ENCODE measurements at regions not wholly inside any gene's neighbourhood (a gene's known extent, or its start where the extent isn't known, plus 50 kb on each side); places are given as distances from the start of the nearest gene placed in this dataset.

DNA sequence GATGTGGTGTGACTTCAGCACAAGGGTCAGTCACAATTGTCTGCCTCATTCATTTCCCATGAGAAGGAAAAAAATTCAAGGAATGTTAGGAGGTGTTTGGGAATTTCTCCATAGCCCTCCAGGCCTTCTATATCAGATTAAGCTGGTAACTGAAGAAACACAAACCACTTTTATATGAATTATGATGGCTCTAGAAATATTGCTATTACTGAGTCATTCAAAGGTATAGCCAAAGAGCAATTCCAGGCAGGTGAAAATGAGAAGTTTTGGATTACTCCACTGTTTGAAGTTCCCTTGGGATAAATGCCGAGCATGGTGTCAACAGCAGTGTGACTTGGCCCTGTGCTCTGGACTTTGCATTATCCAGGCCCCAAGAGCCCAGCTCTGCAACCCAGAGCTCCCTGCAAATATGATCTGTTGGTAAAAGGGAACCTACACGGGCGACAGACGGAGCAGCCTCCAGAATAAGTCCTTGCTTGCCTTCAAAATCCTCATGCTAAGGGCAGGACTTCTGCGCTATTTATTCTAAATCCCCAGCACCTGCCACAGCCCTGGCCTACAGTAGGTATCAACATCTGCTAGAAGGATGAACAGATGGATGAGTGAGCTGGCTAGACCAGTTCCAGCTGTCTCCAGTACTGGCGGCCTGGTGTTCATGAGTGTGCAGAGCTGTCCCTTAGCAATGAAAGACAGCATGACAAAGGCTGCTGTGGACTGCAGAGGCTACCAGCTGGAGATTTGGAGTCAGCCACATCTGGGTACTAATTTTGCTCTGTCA lies 67.5 kb upstream of the ZBED5 start:
- Mint-ChIP-seq H3K36me3 (no peaks in the 10 kb centered on the region), H3K27ac (no peak overlapping the region), H3K4me1 (peaks cover 14% of the 10 kb centered on the region), H3K9me3 (no peaks in the 10 kb centered on the region), H3K27me3 (ENCODE audit: low read depth) (peaks cover 20% of the 10 kb centered on the region), H3K4me3 (no peak overlapping the region)
- CTCF ChIA-PET = interaction anchor here (0.5 to 2.2 kb wide), 10 partner anchors 8 to 133 kb away, joined by 3 to 14 read pairs (median 4); partner anchors contain the start of genes EIF4G2 and ZBED5
- ATAC-seq = peak; percentile 55
- no peak for TF ChIP-seq MXD4 (CRISPR knock-in tag; IDR thresholded peaks at IDR 0.05; ENCODE audit: borderline replicate concordance)
- POLR2A ChIA-PET = interaction anchor here (2.7 to 3.1 kb wide), 2 partner anchors 68 to 116 kb away, joined by 11 to 13 read pairs; partner anchors contain the start of genes EIF4G2 and ZBED5
- no peak for DNase-seq (ENCODE audit: low spot score)

- POLR2A ChIA-PET = interaction anchor here (1.2 to 2.7 kb wide), 2 partner anchors 12 to 115 kb away, joined by 3 to 13 read pairs; partner anchors contain the start of gene EIF4G2
- CTCF ChIA-PET = no interaction called here
Measured at GRCh38 chr11:10923882-10924281, 66.0 kb upstream of the ZBED5 start.

More at GRCh38 chr11:10923882-10924281, 66.0 kb upstream of the ZBED5 start:
- DNase-seq (ENCODE audit: low spot score) = no peak
- peaks cover 14% of the 10 kb centered on the region for H3K4me1 Mint-ChIP-seq
- no peak for ATAC-seq
- no peak overlapping the region for H3K27ac Mint-ChIP-seq
- H3K36me3 Mint-ChIP-seq = no peaks in the 10 kb centered on the region
- no peak overlapping the region for H3K4me3 Mint-ChIP-seq
- TF ChIP-seq NR2C2 (CRISPR knock-in tag; IDR thresholded peaks at IDR 0.05) (no peak), ZNF396 (CRISPR knock-in tag; IDR thresholded peaks at IDR 0.05; ENCODE audit: borderline replicate concordance) (no peak), ZNF232 (CRISPR knock-in tag; IDR thresholded peaks at IDR 0.05) (no peak), KAT7 (CRISPR knock-in tag; IDR thresholded peaks at IDR 0.05; ENCODE audit: borderline replicate concordance) (no peak), ZNF219 (CRISPR knock-in tag; IDR thresholded peaks at IDR 0.05; ENCODE audit: borderline replicate concordance) (no peak), ZNF512 (CRISPR knock-in tag; IDR thresholded peaks at IDR 0.05; ENCODE audit: borderline replicate concordance) (no peak), ZNF425 (CRISPR knock-in tag; conservative IDR thresholded peaks at IDR 0.05) (no peak), JAZF1 (CRISPR knock-in tag; IDR thresholded peaks at IDR 0.05) (no peak), PRRX2 (CRISPR knock-in tag; IDR thresholded peaks at IDR 0.05) (no peak), ATF2 (CRISPR knock-in tag; IDR thresholded peaks at IDR 0.05; ENCODE audit: borderline replicate concordance, low read depth) (no peak), SMAD4 (CRISPR knock-in tag; IDR thresholded peaks at IDR 0.05) (no peak), ZNF671 (CRISPR knock-in tag; IDR thresholded peaks at IDR 0.05) (no peak), FOXJ3 (CRISPR knock-in tag; IDR thresholded peaks at IDR 0.05; ENCODE audit: borderline replicate concordance) (no peak), CREB1 (CRISPR knock-in tag; IDR thresholded peaks at IDR 0.05) (no peak)
- TF ChIP-seq, protein P1, sequence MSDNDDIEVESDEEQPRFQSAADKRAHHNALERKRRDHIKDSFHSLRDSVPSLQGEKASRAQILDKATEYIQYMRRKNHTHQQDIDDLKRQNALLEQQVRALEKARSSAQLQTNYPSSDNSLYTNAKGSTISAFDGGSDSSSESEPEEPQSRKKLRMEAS (CRISPR knock-in tag; IDR thresholded peaks at IDR 0.05) = no peak
- TF ChIP-seq, protein P2, sequence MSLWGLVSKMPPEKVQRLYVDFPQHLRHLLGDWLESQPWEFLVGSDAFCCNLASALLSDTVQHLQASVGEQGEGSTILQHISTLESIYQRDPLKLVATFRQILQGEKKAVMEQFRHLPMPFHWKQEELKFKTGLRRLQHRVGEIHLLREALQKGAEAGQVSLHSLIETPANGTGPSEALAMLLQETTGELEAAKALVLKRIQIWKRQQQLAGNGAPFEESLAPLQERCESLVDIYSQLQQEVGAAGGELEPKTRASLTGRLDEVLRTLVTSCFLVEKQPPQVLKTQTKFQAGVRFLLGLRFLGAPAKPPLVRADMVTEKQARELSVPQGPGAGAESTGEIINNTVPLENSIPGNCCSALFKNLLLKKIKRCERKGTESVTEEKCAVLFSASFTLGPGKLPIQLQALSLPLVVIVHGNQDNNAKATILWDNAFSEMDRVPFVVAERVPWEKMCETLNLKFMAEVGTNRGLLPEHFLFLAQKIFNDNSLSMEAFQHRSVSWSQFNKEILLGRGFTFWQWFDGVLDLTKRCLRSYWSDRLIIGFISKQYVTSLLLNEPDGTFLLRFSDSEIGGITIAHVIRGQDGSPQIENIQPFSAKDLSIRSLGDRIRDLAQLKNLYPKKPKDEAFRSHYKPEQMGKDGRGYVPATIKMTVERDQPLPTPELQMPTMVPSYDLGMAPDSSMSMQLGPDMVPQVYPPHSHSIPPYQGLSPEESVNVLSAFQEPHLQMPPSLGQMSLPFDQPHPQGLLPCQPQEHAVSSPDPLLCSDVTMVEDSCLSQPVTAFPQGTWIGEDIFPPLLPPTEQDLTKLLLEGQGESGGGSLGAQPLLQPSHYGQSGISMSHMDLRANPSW (CRISPR knock-in tag; conservative IDR thresholded peaks at IDR 0.05; ENCODE audit: low read depth) = no peak
- TF ChIP-seq, protein P3, sequence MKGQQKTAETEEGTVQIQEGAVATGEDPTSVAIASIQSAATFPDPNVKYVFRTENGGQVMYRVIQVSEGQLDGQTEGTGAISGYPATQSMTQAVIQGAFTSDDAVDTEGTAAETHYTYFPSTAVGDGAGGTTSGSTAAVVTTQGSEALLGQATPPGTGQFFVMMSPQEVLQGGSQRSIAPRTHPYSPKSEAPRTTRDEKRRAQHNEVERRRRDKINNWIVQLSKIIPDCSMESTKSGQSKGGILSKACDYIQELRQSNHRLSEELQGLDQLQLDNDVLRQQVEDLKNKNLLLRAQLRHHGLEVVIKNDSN (CRISPR knock-in tag; IDR thresholded peaks at IDR 0.05) = no peak
- TF ChIP-seq, protein P4, sequence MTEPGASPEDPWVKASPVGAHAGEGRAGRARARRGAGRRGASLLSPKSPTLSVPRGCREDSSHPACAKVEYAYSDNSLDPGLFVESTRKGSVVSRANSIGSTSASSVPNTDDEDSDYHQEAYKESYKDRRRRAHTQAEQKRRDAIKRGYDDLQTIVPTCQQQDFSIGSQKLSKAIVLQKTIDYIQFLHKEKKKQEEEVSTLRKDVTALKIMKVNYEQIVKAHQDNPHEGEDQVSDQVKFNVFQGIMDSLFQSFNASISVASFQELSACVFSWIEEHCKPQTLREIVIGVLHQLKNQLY (CRISPR knock-in tag; IDR thresholded peaks at IDR 0.05) = no peak
- peaks cover 6% of the 10 kb centered on the region for H3K27me3 Mint-ChIP-seq (ENCODE audit: low read depth)
- H3K9me3 Mint-ChIP-seq = peaks cover under 1% of the 10 kb centered on the region
